HepG2 (cell line): ENCODE measurements at regions not wholly inside any gene's neighbourhood (a gene's known extent, or its start where the extent isn't known, plus 50 kb on each side); places are given as distances from the start of the nearest gene placed in this dataset.

Source experiments
- ATAC-seq: fragments of 200-7000 bp; cut with Tn5 transposase; 3 replicates; pipeline ENCODE4 v1.9.1; 2020; ENCODE audit warnings: mild to moderate bottlenecking, moderate library complexity
- BruUV-seq: library from RNA; stranded (reverse); fragments of 400-500 nt; replicated peaks from 2 replicates; lab custom pipeline; 2021; lab: Mats Ljungman, UMichigan
- CTCF ChIA-PET: fragments of 300-600 bp; formaldehyde crosslinking; extraction: SDS; loops from one replicate; lab custom pipeline; 2021; ENCODE audit warnings: low total read pairs, inconsistent platforms, low intra/inter-chr PET ratio; lab: Yijun Ruan, JAX
- POLR2A ChIA-PET: fragments of 350-600 bp; sonication (Branson Sonifier 250); formaldehyde crosslinking; loops from one replicate; lab custom pipeline; 2020; ENCODE audit warnings: antibody characterized with exemption, inconsistent platforms; lab: Yijun Ruan, JAX
- DNase-seq: peaks from one replicate; pipeline ENCODE4 v3.0.0-alpha.2; 2015; ENCODE audit warnings: low spot score
- FAIRE-seq: peaks from 3 replicates; lab custom pipeline; 2011; peaks lifted over from hg19 to GRCh38; lab: Jason Lieb, UNC
- H2AFZ ChIP-seq: one replicate; pipeline ENCODE4 v1.6.1; 2011; ENCODE audit warnings: low read length, inconsistent platforms
- H3K27ac ChIP-seq: fragments of 300-600 bp; 3 replicates; pipeline ENCODE4 v1.8.0; 2011; ENCODE audit warnings: mixed run types, mild to moderate bottlenecking, mixed read lengths, low read length, inconsistent platforms; ENCODE audit not compliant: insufficient read depth; ENCODE audit errors: extremely low read length
- H3K27me3 ChIP-seq, 2 experiments: fragments of 200-600 bp in 1 of 2; 2 replicates in 1 of 2; 3 replicates in 1 of 2; pipeline versions ENCODE4 v1.6.0 to v1.8.0; 2011; ENCODE audit warnings: low read length in 2 of 2, mild to moderate bottlenecking in 2 of 2, moderate library complexity in 2 of 2, inconsistent platforms in 1 of 2; ENCODE audit not compliant: insufficient read depth in 2 of 2, control insufficient read depth in 1 of 2
- H3K36me3 ChIP-seq, 2 experiments: fragments of 200-600 bp in 1 of 2; replicated peaks in 1 of 2; 2 replicates in 1 of 2; 3 replicates in 1 of 2; pipeline versions ENCODE4 v1.5.1 to v1.8.0; 2011; ENCODE audit warnings: low read length in 2 of 2, inconsistent platforms in 1 of 2; ENCODE audit not compliant: insufficient read depth in 2 of 2, control insufficient read depth in 1 of 2
- H3K4me1 ChIP-seq: 2 replicates; pipeline ENCODE4 v1.5.1; 2012; ENCODE audit warnings: low read length, inconsistent platforms; ENCODE audit not compliant: insufficient read depth
- H3K4me2 ChIP-seq: 2 replicates; pipeline ENCODE4 v1.6.0; 2011; ENCODE audit warnings: low read depth, low read length, inconsistent platforms
- H3K4me3 ChIP-seq, 3 experiments: fragments of 200-600 bp in 1 of 3; sonication (generic), shearing (Covaris generic) in 1 of 3; replicated peaks in 1 of 3; 2 replicates each; pipeline ENCODE4 v1.5.1; 2011 to 2016; ENCODE audit warnings: low read length in 3 of 3, inconsistent platforms in 2 of 3, low read depth in 2 of 3, mild to moderate bottlenecking in 2 of 3, control low read depth in 1 of 3, mixed read lengths in 1 of 3; ENCODE audit not compliant: insufficient read depth in 1 of 3
- H3K79me2 ChIP-seq: one replicate; pipeline ENCODE4 v1.6.1; 2011; ENCODE audit warnings: low read length, inconsistent platforms; ENCODE audit not compliant: insufficient read depth
- H3K9ac ChIP-seq: 2 replicates; pipeline ENCODE4 v1.6.0; 2011; ENCODE audit warnings: mild to moderate bottlenecking, low read depth, low read length, inconsistent platforms; ENCODE audit not compliant: insufficient read depth
- H3K9me3 ChIP-seq: 2 replicates; pipeline ENCODE4 v1.5.1; 2012; ENCODE audit warnings: mild to moderate bottlenecking, low read length
- H4K20me1 ChIP-seq: 2 replicates; pipeline ENCODE4 v1.6.0; 2011; ENCODE audit warnings: inconsistent platforms, mild to moderate bottlenecking, low read length, moderate library complexity; ENCODE audit not compliant: insufficient read depth
- AGO1 ChIP-seq: fragments of 200-400 bp; formaldehyde crosslinking; IDR thresholded peaks from 2 replicates; pipeline ENCODE4 v1.6.1; 2017; ENCODE audit warnings: mild to moderate bottlenecking, low read depth, low read length, moderate library complexity; ENCODE audit not compliant: poor library complexity, severe bottlenecking
- AHR ChIP-seq: IDR thresholded peaks from 2 replicates; pipeline ENCODE4 v1.6.1; 2018; ENCODE audit warnings: missing genetic modification reagents, missing compliant biosample characterization
- E2F1 ChIP-seq: sonication (generic); formaldehyde crosslinking; IDR thresholded peaks from 2 replicates; pipeline ENCODE4 v1.5.0; 2020; ENCODE audit warnings: missing genetic modification reagents
- FOXK1 ChIP-seq: sonication (generic); formaldehyde crosslinking; IDR thresholded peaks from 2 replicates; pipeline ENCODE4 v1.4.0; 2020; ENCODE audit warnings: low read depth, missing genetic modification reagents, borderline replicate concordance
- FOXM1 ChIP-seq: sonication (generic); formaldehyde crosslinking; IDR thresholded peaks from 2 replicates; pipeline ENCODE4 v1.5.0; 2020; ENCODE audit warnings: missing genetic modification reagents
- GTF3A ChIP-seq: sonication (generic); formaldehyde crosslinking; conservative IDR thresholded peaks from 2 replicates; pipeline ENCODE4 v1.4.0; 2020; ENCODE audit warnings: mild to moderate bottlenecking, missing genetic modification reagents
- MAFG ChIP-seq: sonication (generic); formaldehyde crosslinking; IDR thresholded peaks from 2 replicates; pipeline ENCODE4 v1.5.1; 2020; ENCODE audit warnings: mild to moderate bottlenecking, missing genetic modification reagents
- NCOA1 ChIP-seq: sonication (generic); formaldehyde crosslinking; IDR thresholded peaks from 2 replicates; pipeline ENCODE4 v1.9.0; 2021; ENCODE audit warnings: missing genetic modification reagents
- POGK ChIP-seq: sonication (generic); formaldehyde crosslinking; conservative IDR thresholded peaks from 2 replicates; pipeline ENCODE4 v1.8.0; 2022; ENCODE audit warnings: mild to moderate bottlenecking, moderate library complexity, missing genetic modification reagents
- PTBP1 ChIP-seq: fragments of 200-400 bp; formaldehyde crosslinking; IDR thresholded peaks from 2 replicates; pipeline ENCODE4 v1.6.1; 2018; ENCODE audit warnings: low read length, low read depth; ENCODE audit not compliant: poor library complexity, severe bottlenecking
- SIN3A ChIP-seq: IDR thresholded peaks from 2 replicates; pipeline ENCODE4 v1.6.1; 2011; ENCODE audit warnings: low read depth, mild to moderate bottlenecking, control low read depth, low read length, borderline replicate concordance
- TSC22D2 ChIP-seq: sonication (generic); formaldehyde crosslinking; IDR thresholded peaks from 2 replicates; pipeline ENCODE4 v1.5.1; 2020; ENCODE audit warnings: missing genetic modification reagents, mild to moderate bottlenecking, borderline replicate concordance
- XBP1 ChIP-seq: sonication (generic); formaldehyde crosslinking; IDR thresholded peaks from 2 replicates; pipeline ENCODE4 v1.5.0; 2020; ENCODE audit warnings: missing genetic modification reagents
- YEATS2 ChIP-seq: sonication (generic); formaldehyde crosslinking; IDR thresholded peaks from 2 replicates; pipeline ENCODE4 v1.4.0; 2020; ENCODE audit warnings: missing genetic modification reagents, borderline replicate concordance
- ZNF101 ChIP-seq: sonication (generic); formaldehyde crosslinking; IDR thresholded peaks from 2 replicates; pipeline ENCODE4 v1.4.0; 2020; ENCODE audit warnings: mild to moderate bottlenecking, low read depth, missing genetic modification reagents, borderline replicate concordance
- ZNF441 ChIP-seq: sonication (generic); formaldehyde crosslinking; IDR thresholded peaks from 2 replicates; pipeline ENCODE4 v1.7.0; 2021; ENCODE audit warnings: missing genetic modification reagents, borderline replicate concordance
- ZNF552 ChIP-seq: sonication (generic); formaldehyde crosslinking; IDR thresholded peaks from 2 replicates; pipeline ENCODE4 v1.9.0; 2022; ENCODE audit warnings: missing genetic modification reagents, mild to moderate bottlenecking, borderline replicate concordance
- WGBS: methylation state at CpG from one replicate; pipeline ENCODE4 v1.1.6; 2017; ENCODE audit warnings: low lambda C conversion rate; 5-methylcytosine and 5-hydroxymethylcytosine counted together
- in situ Hi-C: cut with HindIII; loops from 2 replicates; pipeline ENCODE4 v1.10.0; 2017; ENCODE audit warnings: low pct_unique_long_range_greater_than_20kb; ENCODE audit not compliant: extremely low pct_ligation_motif_present
- intact Hi-C: fragments of 100-400 bp; cut with micrococcal nuclease; formaldehyde crosslinking; loops from one replicate; pipeline ENCODE4 v1.10.0; 2022; ENCODE audit not compliant: unreplicated experiment
- TF ChIP-seq, protein P1 (sequence below): sonication (generic); formaldehyde crosslinking; IDR thresholded peaks from 2 replicates; pipeline ENCODE4 v1.9.0; 2021; ENCODE audit warnings: missing genetic modification reagents, borderline replicate concordance

DNA sequence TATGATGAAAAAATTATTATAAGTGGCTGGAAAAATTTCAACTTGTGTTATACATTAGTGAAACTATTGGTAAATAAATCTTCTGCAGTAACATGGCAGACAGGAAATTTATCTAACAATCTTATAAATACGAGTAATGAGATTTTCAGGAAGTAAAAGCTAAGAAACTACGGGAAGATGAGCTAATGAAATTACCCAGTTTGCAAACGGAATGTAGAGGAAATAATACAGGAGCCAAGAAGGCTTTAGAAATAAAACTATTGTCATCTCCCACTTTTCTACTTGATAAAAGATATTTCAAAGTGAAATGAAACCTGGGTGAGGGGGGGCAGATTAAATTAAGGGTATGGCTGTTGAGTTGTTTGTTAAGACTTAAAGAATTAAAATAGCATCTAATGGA is 332.5 kb upstream of the SORCS1 start:
- BruUV-seq: no TSS peak
- no peak overlapping the region for H3K9ac ChIP-seq
- H3K9me3 ChIP-seq: peaks cover 90% of the 10 kb centered on the region
- no peak overlapping the region for H3K4me3 ChIP-seq
- no peaks in the 10 kb centered on the region; a peak in 1 of 5 replicates for H3K27me3 ChIP-seq
- intact Hi-C loops (no loop called here), in situ Hi-C loops (no loop called here)
- no peak for DNase-seq
- no peak overlapping the region for H3K4me2 ChIP-seq
- no peaks in the 10 kb centered on the region for H3K36me3 ChIP-seq
- under 1% methylated on average over 3 of the region's 3 CpGs for whole genome bisulfite sequencing
- H3K27ac ChIP-seq: no peak overlapping the region
- CTCF ChIA-PET: no interaction called here
- FAIRE-seq: no peak
- no peaks in the 10 kb centered on the region for H4K20me1 ChIP-seq
- TF ChIP-seq E2F1 (CRISPR knock-in tag) (no peak), TSC22D2 (no peak), FOXK1 (CRISPR knock-in tag) (no peak), NCOA1 (no peak), AGO1 (no peak), XBP1 (CRISPR knock-in tag) (no peak), ZNF441 (CRISPR knock-in tag) (no peak), POGK (no peak), YEATS2 (no peak), MAFG (CRISPR knock-in tag) (no peak), ZNF101 (CRISPR knock-in tag) (no peak), GTF3A (CRISPR knock-in tag) (no peak), PTBP1 (no peak), ZNF552 (CRISPR knock-in tag) (no peak), AHR (CRISPR knock-in tag) (no peak), FOXM1 (CRISPR knock-in tag) (no peak), SIN3A (no peak)
- TF ChIP-seq, protein P1, sequence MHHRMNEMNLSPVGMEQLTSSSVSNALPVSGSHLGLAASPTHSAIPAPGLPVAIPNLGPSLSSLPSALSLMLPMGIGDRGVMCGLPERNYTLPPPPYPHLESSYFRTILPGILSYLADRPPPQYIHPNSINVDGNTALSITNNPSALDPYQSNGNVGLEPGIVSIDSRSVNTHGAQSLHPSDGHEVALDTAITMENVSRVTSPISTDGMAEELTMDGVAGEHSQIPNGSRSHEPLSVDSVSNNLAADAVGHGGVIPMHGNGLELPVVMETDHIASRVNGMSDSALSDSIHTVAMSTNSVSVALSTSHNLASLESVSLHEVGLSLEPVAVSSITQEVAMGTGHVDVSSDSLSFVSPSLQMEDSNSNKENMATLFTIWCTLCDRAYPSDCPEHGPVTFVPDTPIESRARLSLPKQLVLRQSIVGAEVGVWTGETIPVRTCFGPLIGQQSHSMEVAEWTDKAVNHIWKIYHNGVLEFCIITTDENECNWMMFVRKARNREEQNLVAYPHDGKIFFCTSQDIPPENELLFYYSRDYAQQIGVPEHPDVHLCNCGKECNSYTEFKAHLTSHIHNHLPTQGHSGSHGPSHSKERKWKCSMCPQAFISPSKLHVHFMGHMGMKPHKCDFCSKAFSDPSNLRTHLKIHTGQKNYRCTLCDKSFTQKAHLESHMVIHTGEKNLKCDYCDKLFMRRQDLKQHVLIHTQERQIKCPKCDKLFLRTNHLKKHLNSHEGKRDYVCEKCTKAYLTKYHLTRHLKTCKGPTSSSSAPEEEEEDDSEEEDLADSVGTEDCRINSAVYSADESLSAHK (CRISPR knock-in tag): no peak
- no peaks in the 10 kb centered on the region for H3K4me1 ChIP-seq
- H2AFZ ChIP-seq: no peak overlapping the region
- POLR2A ChIA-PET: no interaction called here
- no peaks in the 10 kb centered on the region for H3K79me2 ChIP-seq
- no peak for ATAC-seq
